ENCODE measurements at regions not wholly inside any gene's neighbourhood (a gene's known extent, or its start where the extent isn't known, plus 50 kb on each side); places are given as distances from the start of the nearest gene placed in this dataset.

DNA sequence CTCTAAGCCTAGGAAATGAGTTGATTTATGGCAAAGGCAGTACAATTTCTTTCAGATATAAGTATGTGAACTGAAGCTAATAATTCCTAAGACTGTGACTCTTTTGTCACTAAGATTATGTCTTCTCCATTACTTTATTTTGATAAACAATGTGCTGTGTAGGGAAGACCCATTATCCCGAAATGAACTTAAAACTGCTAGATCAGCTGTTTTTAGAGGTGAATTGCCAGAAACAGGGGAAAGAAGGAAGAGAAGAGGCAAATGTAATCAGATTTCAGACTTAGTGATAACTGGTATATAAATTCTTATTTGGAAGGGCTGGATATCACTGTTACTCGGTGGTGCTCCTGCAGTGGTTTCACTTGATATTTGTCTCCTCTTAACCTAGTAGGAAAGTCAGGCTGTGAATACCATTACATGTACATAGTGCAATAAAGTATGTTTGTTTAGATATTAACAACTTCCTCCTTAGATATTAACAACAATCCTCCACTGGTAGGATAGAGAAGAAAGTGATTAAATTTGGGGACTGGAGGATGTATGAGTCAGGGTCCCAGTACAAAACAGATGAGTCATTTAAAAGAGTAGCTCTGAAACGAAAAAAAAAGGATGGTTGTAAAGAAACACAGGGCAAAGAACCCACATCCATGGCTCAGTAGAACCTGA lies 338.5 kb upstream of the KCNH8 start:
- TF ChIP-seq, protein P1, sequence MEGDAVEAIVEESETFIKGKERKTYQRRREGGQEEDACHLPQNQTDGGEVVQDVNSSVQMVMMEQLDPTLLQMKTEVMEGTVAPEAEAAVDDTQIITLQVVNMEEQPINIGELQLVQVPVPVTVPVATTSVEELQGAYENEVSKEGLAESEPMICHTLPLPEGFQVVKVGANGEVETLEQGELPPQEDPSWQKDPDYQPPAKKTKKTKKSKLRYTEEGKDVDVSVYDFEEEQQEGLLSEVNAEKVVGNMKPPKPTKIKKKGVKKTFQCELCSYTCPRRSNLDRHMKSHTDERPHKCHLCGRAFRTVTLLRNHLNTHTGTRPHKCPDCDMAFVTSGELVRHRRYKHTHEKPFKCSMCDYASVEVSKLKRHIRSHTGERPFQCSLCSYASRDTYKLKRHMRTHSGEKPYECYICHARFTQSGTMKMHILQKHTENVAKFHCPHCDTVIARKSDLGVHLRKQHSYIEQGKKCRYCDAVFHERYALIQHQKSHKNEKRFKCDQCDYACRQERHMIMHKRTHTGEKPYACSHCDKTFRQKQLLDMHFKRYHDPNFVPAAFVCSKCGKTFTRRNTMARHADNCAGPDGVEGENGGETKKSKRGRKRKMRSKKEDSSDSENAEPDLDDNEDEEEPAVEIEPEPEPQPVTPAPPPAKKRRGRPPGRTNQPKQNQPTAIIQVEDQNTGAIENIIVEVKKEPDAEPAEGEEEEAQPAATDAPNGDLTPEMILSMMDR (IDR thresholded peaks at IDR 0.05; ENCODE audit: insufficient read depth, low read depth, low read length, missing control alignments), result no peak
- no peak for DNase-seq (ENCODE audit: low read depth)
- H3K4me3 ChIP-seq (ENCODE audit: low read depth, low read length), result no peak overlapping the region

DNA sequence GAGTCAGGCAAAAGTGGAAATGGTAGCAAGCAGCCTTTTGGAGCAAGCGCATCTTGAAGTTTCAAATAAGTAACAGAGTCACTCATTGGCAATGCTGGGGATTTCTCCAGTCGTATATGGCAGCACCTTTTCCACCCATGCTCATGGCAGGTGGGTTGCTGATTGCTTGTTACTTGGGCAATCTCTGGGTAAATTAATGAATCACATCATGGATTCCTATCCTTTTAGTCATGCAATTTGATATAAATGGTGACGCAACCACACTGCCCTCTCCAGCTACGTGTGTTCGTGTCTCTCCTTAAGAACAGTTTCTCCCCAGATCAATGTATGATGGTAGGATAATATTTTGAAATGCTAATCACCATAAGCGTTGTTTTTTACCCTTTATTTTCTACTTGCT lies 339.9 kb upstream of the KCNH8 start:
- DNase-seq (ENCODE audit: low read depth), result no peak
- TF ChIP-seq, protein P1 (IDR thresholded peaks at IDR 0.05; ENCODE audit: insufficient read depth, low read depth, low read length, missing control alignments), result no peak
- H3K4me3 ChIP-seq (ENCODE audit: low read depth, low read length), result no peak overlapping the region

DNA sequence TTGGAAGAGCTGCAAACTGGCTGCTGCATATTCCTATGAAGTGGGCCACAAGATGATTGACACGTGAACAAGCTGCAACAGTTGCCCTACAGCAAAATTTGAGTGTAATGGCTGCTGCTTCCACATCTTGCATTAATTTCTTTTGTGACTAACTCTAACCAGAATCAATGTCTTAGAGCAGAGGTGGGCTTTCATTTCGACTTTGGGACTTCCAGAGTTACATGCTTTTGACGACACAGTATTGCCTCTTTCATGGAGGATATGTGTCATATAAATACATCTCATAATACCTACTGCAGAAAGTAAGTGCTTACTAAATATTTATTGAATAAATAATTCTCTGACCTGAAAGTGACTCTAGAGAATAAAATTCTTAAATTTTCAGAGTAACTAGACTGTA lies 340.7 kb upstream of the KCNH8 start:
- TF ChIP-seq, protein P1 (IDR thresholded peaks at IDR 0.05; ENCODE audit: insufficient read depth, low read depth, low read length, missing control alignments), result no peak
- no peak for DNase-seq (ENCODE audit: low read depth)

DNA sequence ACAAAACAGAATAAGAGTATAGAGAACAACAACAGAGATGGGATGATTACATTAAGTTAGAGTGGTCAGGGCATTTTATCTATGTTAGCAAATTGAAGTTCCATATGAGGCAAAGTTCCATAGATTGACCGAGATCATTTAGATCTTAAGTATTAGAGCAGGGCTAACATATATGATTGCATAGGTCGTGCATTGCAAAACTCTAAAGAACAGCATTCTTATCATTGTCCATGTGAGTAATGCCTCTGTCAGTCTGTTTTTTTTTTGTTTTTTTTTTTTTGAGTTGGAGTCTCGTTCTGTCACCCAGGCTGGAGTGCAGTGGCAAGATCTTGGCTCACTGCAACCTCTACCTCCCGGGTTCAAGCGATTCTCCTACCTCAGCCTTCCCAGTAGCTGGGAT lies 341.7 kb upstream of the KCNH8 start:
- no peak overlapping the region for H3K4me3 ChIP-seq (ENCODE audit: low read depth, low read length)
- TF ChIP-seq, protein P1 (IDR thresholded peaks at IDR 0.05; ENCODE audit: insufficient read depth, low read depth, low read length, missing control alignments), result no peak
- no peak for DNase-seq (ENCODE audit: low read depth)

More for the DNA sequence above, 340.7 kb upstream of the KCNH8 start:
- H3K4me3 ChIP-seq (ENCODE audit: low read depth, low read length), result no peak overlapping the region

DNA sequence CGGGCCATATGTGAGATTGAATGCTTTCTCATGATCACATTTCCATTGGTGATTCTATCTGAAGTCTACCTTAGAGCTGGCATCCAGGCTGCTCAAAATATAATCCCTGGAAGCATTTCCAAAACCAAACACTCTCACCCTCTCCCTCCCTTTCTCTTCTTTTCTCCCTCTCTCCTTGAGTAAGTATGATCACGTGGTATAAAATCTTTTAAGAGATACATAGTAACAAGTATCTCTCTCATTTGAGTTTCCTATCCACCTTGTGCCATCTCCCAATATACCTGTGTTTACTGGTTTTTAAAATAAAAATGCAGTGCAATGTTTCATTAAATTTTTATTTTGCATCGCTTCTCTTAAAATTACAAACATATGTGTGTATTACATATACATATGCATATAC lies 350.9 kb upstream of the KCNH8 start:
- H3K4me3 ChIP-seq (ENCODE audit: low read depth, low read length), result no peak overlapping the region
- no peak for DNase-seq (ENCODE audit: low read depth)
- TF ChIP-seq, protein P1 (IDR thresholded peaks at IDR 0.05; ENCODE audit: insufficient read depth, low read depth, low read length, missing control alignments), result no peak

DNA sequence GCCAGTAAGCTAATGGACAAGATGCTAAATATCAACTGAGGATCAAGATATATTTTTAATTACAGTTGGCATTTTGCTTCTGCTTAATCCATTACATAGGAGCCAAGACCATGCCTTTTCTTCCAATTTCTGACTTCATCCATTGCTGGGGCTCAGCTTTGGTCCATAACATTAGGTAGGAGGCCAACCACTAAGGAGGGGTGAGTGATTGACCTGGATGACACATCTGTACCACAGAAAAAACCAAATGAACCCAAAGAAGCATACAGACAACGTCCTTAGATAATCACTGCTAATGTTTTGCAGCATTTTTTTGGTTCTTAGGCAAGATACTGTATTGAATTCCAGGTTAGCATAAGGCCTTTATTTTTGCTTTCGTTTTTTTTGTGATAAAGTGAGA lies 353.2 kb upstream of the KCNH8 start:
- no peak for DNase-seq (ENCODE audit: low read depth)
- no peak overlapping the region for H3K4me3 ChIP-seq (ENCODE audit: low read depth, low read length)
- TF ChIP-seq, protein P1 (IDR thresholded peaks at IDR 0.05; ENCODE audit: insufficient read depth, low read depth, low read length, missing control alignments), result no peak

DNA sequence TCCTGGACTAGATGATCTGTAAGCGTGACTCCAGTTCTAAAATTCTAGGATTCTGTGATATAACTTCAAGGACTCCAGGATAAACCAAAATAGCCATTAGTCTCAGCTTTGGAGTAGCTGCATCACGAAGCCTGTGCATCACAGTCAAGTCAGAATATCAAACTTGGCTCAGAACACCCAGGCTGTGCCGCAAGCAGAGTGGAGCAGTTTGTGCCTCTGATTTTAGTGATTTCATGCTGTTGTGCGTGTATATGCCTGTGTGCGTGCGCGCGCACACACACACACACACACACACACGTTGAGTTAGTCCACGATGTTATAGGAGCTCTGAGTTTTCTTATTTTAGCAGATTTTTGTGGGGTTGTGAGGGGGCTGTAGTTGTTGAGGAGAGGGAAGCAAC lies 356.6 kb upstream of the KCNH8 start:
- no peak for DNase-seq (ENCODE audit: low read depth)
- H3K4me3 ChIP-seq (ENCODE audit: low read depth, low read length), result no peak overlapping the region
- TF ChIP-seq, protein P1 (IDR thresholded peaks at IDR 0.05; ENCODE audit: insufficient read depth, low read depth, low read length, missing control alignments), result no peak
